GM12892 (cell line): ENCODE measurements at regions not wholly inside any gene's neighbourhood (a gene's known extent, or its start where the extent isn't known, plus 50 kb on each side); places are given as distances from the start of the nearest gene placed in this dataset.

Source experiments
- POLR2A ChIP-seq: IDR thresholded peaks from 2 replicates; pipeline ENCODE4 v1.6.1; 2011; ENCODE audit warnings: low read depth, low read length, control low read depth
- POLR2AphosphoS5 ChIP-seq: IDR thresholded peaks from 2 replicates; pipeline ENCODE4 v1.6.1; 2011; ENCODE audit warnings: low read depth, low read length, control low read depth
- TAF1 ChIP-seq: IDR thresholded peaks from 2 replicates; pipeline ENCODE4 v1.6.1; 2011; ENCODE audit warnings: low read depth, mild to moderate bottlenecking, control low read depth, low read length, borderline replicate concordance

GRCh38 chr2:239464166-239465016, 63.6 kb upstream of the HDAC4 start:
- TF ChIP-seq POLR2A, result no peak
- no peak for TF ChIP-seq POLR2AphosphoS5
- no peak for TF ChIP-seq TAF1
